OCI-LY1 (cell line): ENCODE measurements at regions not wholly inside any gene's neighbourhood (a gene's known extent, or its start where the extent isn't known, plus 50 kb on each side); places are given as distances from the start of the nearest gene placed in this dataset.

Experiments used
- H2AFZ ChIP-seq: fragments of 200-600 bp; sonication (generic), shearing (Covaris generic); 2 replicates; pipeline ENCODE4 v1.6.0; 2014; ENCODE audit warnings: antibody characterized with exemption, mild to moderate bottlenecking, low read length
- H3F3A ChIP-seq: fragments of 200-600 bp; sonication (generic), shearing (Covaris generic); 2 replicates; pipeline ENCODE4 v1.6.0; 2014; ENCODE audit warnings: mild to moderate bottlenecking, antibody characterized with exemption, low read length, moderate library complexity; ENCODE audit not compliant: insufficient read depth
- H3K27ac ChIP-seq: fragments of 200-600 bp; sonication (generic); 2 replicates; pipeline ENCODE4 v1.5.1; 2014; ENCODE audit warnings: low read length, mixed run types, mild to moderate bottlenecking, low read depth; ENCODE audit not compliant: poor library complexity, severe bottlenecking
- H3K27me3 ChIP-seq: fragments of 200-600 bp; sonication (generic); 2 replicates; pipeline ENCODE4 v1.6.0; 2014; ENCODE audit warnings: antibody characterized with exemption, mild to moderate bottlenecking, low read length, moderate library complexity; ENCODE audit not compliant: insufficient read depth
- H3K36me3 ChIP-seq: fragments of 200-600 bp; sonication (generic); 2 replicates; pipeline ENCODE4 v1.6.1; 2014; ENCODE audit warnings: mild to moderate bottlenecking, antibody characterized with exemption, low read length, moderate library complexity, mixed read lengths; ENCODE audit not compliant: insufficient read depth
- H3K4me1 ChIP-seq: fragments of 200-600 bp; sonication (generic); 2 replicates; pipeline ENCODE4 v1.5.1; 2014; ENCODE audit warnings: mild to moderate bottlenecking, low read length, moderate library complexity; ENCODE audit not compliant: insufficient read depth, severe bottlenecking
- H3K4me2 ChIP-seq: fragments of 200-600 bp; sonication (generic), shearing (Covaris generic); 2 replicates; pipeline ENCODE4 v1.6.1; 2014; ENCODE audit warnings: low read length
- H3K4me3 ChIP-seq: fragments of 200-600 bp; sonication (generic); 2 replicates; pipeline ENCODE4 v1.5.1; 2014; ENCODE audit warnings: low read length, low read depth, mild to moderate bottlenecking, mixed read lengths; ENCODE audit not compliant: poor library complexity, severe bottlenecking
- H3K79me2 ChIP-seq: fragments of 200-600 bp; shearing (Covaris generic); 2 replicates; pipeline ENCODE4 v1.6.1; 2016; ENCODE audit warnings: mixed run types, low read length, mixed read lengths; ENCODE audit not compliant: insufficient read depth
- H3K9ac ChIP-seq: fragments of 200-600 bp; sonication (generic), shearing (Covaris generic); 2 replicates; pipeline ENCODE4 v1.6.1; 2014; ENCODE audit warnings: mild to moderate bottlenecking, low read length, mixed read lengths
- H3K9me2 ChIP-seq: fragments of 200-600 bp; sonication (generic), shearing (Covaris generic); 2 replicates; pipeline ENCODE4 v1.6.1; 2014; ENCODE audit warnings: low read depth, mild to moderate bottlenecking, low read length, mixed read lengths
- H3K9me3 ChIP-seq: fragments of 200-600 bp; shearing (Covaris generic); 2 replicates; pipeline ENCODE4 v1.6.1; 2014; ENCODE audit warnings: low read length, mixed read lengths
- H4K20me1 ChIP-seq: fragments of 200-600 bp; sonication (generic), shearing (Covaris generic); 2 replicates; pipeline ENCODE4 v1.6.0; 2016; ENCODE audit warnings: mild to moderate bottlenecking, low read length; ENCODE audit not compliant: insufficient read depth
- CTCF ChIP-seq: fragments of 200-600 bp; sonication (generic), shearing (Covaris generic); IDR thresholded peaks from 2 replicates; pipeline ENCODE4 v1.5.1; 2017; ENCODE audit warnings: mild to moderate bottlenecking, antibody characterized with exemption, low read length, moderate library complexity, mixed read lengths
- EZH2 ChIP-seq: fragments of 200-600 bp; sonication (generic), shearing (Covaris generic); IDR thresholded peaks from 2 replicates; pipeline ENCODE4 v1.8.0; 2017; ENCODE audit warnings: borderline replicate concordance, mixed run types, mild to moderate bottlenecking, antibody characterized with exemption, low read length, moderate library complexity, mixed read lengths

- H3K9ac ChIP-seq: no peak overlapping the region
- H3K79me2 ChIP-seq: no peaks in the 10 kb centered on the region
- H3K27ac ChIP-seq: no peak overlapping the region
- no peaks in the 10 kb centered on the region for H3F3A ChIP-seq
- H3K27me3 ChIP-seq: no peaks in the 10 kb centered on the region
- TF ChIP-seq EZH2: no peak
- TF ChIP-seq CTCF: no peak
- H3K4me1 ChIP-seq: no peaks in the 10 kb centered on the region
- no peaks in the 10 kb centered on the region for H3K9me2 ChIP-seq
- no peak overlapping the region for H3K4me2 ChIP-seq
- no peak overlapping the region for H3K4me3 ChIP-seq
- H4K20me1 ChIP-seq: no peaks in the 10 kb centered on the region
- no peaks in the 10 kb centered on the region for H3K36me3 ChIP-seq
- H3K9me3 ChIP-seq: no peaks in the 10 kb centered on the region
- no peak overlapping the region for H2AFZ ChIP-seq
Measured at GRCh38 chr13:79791471-79792042, 310.6 kb downstream of the NDFIP2 start.

- H3K79me2 ChIP-seq: no peaks in the 10 kb centered on the region
- no peaks in the 10 kb centered on the region for H3K9me2 ChIP-seq
- H2AFZ ChIP-seq: no peak overlapping the region
- no peaks in the 10 kb centered on the region for H3F3A ChIP-seq
- no peak for TF ChIP-seq CTCF
- TF ChIP-seq EZH2: no peak
- no peak overlapping the region for H3K4me3 ChIP-seq
- H3K4me1 ChIP-seq: no peaks in the 10 kb centered on the region
- H3K27ac ChIP-seq: no peak overlapping the region
- no peaks in the 10 kb centered on the region for H3K9me3 ChIP-seq
- H3K27me3 ChIP-seq: no peaks in the 10 kb centered on the region
- no peaks in the 10 kb centered on the region for H3K36me3 ChIP-seq
- H3K4me2 ChIP-seq: no peak overlapping the region
- H3K9ac ChIP-seq: no peak overlapping the region
- H4K20me1 ChIP-seq: no peaks in the 10 kb centered on the region
Measured at GRCh38 chr13:79786176-79786575, 305.2 kb downstream of the NDFIP2 start.

GRCh38 chr13:79782541-79783205 is 301.7 kb downstream of the NDFIP2 start:
- H3F3A ChIP-seq: no peaks in the 10 kb centered on the region
- H2AFZ ChIP-seq: no peak overlapping the region
- H3K36me3 ChIP-seq: no peaks in the 10 kb centered on the region
- H3K9me2 ChIP-seq: no peaks in the 10 kb centered on the region
- no peak overlapping the region for H3K4me2 ChIP-seq
- no peak overlapping the region for H3K4me3 ChIP-seq
- H3K4me1 ChIP-seq: no peaks in the 10 kb centered on the region
- no peak overlapping the region for H3K9ac ChIP-seq
- no peaks in the 10 kb centered on the region for H4K20me1 ChIP-seq
- no peaks in the 10 kb centered on the region for H3K79me2 ChIP-seq
- H3K9me3 ChIP-seq: no peaks in the 10 kb centered on the region
- H3K27ac ChIP-seq: no peak overlapping the region
- TF ChIP-seq CTCF (no peak), EZH2 (no peak)
- no peaks in the 10 kb centered on the region for H3K27me3 ChIP-seq
